GM18909 (cell line): ENCODE measurements at regions not wholly inside any gene's neighbourhood (a gene's known extent, or its start where the extent isn't known, plus 50 kb on each side); places are given as distances from the start of the nearest gene placed in this dataset.
"Not testable (repeated sequence)": the region's sequence is repeated elsewhere in the genome, so short reads cannot be mapped to it uniquely, and the experiment has no call there.

ENCODE experiments used
- ATAC-seq: cut with Tn5 transposase; IDR thresholded peaks from one replicate; pipeline ENCODE4 v1.9.1; 2021; ENCODE audit warnings: mild to moderate bottlenecking; ENCODE audit not compliant: unreplicated experiment, poor library complexity

DNA sequence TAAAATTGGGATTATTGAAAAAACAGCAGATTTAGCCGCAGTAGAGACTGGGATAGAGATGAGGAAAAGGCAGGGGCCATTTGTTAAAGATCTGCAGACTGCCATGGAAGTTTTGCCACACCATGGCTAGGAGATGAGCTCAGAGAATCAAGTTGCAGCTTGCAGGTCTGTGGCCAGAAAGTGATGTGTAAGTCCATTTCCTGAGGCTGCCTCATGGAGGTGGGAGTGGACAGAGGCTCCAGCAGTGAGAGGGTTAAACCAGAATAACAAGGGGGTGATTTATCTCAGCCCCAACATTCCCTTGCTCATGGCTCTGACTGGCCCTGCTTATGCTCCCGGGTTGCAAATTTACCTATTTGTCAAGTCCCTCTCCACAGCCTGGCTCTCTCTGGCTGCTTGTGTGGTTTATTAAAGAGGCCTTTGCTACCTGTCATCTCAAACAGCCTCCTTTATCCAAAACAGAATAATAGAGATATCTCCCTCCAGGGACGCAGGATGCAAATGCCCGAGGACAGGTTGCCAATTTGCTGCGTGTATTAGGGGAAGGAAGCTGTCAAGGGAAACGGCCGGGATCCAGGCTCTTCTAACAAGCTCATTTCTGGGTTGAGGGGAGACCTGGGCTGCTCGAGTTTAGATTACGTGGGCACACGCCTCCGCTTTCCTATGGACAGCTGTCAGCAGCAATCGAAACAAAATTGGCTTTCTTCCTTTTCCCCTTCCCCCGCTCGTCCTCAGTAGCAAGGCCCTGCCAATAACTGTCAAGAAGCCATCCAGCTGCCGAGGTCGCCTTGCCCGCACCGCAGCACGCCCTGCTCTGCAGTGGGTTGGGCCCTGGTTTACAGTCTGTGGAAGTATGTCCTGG, 72.8 kb upstream of the PITX1 start:
- ATAC-seq, result no peak

DNA sequence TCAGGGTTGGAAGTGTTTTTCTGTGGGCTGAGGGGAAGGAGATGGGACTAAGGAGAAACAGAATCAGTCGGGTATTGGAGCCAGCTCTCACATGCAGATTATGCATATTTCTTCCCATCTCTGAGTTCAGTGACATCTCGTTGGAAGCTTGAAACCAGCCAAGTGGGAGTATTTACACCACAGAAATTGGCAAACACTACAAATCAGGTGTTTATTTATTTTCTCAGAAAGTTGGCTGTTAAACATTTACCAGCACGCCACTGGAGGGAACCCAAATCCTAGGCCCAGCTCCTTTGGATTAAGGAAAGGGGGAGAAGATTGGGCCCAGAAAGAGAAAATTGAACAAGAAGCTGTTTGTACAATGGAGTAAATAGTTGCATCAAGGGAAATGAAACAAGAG, 72.1 kb upstream of the PITX1 start:
- no peak for ATAC-seq

DNA sequence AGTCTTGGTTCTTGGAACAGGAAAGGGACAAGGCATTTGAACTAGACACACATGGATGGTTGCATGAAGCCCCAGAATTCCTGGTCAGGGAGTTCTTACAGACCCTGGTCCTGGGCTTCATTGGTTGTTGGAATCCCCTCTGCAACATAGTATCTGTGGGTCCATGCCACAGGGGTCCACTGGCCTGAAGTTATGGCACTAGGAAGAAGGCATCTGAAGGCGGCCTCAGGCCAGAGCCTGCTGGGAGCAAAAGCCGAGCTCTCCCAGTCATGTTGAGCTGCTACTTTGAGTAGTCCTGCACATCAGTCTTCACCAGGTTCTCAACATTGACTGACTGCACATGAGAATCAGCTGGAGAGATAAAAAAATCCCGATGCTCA, 71.1 kb upstream of the PITX1 start:
- no peak for ATAC-seq

DNA sequence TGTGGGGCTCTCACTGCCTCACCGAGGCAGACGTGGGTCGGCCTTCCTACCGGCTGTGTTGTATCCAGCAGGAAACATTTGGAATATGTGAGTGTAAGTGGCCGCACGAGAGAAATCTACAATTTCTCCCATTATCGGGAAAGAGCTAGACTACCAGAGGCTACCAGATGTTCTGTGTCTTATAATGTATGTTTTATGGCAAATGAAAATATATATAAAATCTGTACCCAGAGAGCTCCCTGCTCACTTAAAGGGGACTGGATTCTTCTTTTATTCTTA, 69.5 kb upstream of the PITX1 start:
- ATAC-seq, result no peak

DNA sequence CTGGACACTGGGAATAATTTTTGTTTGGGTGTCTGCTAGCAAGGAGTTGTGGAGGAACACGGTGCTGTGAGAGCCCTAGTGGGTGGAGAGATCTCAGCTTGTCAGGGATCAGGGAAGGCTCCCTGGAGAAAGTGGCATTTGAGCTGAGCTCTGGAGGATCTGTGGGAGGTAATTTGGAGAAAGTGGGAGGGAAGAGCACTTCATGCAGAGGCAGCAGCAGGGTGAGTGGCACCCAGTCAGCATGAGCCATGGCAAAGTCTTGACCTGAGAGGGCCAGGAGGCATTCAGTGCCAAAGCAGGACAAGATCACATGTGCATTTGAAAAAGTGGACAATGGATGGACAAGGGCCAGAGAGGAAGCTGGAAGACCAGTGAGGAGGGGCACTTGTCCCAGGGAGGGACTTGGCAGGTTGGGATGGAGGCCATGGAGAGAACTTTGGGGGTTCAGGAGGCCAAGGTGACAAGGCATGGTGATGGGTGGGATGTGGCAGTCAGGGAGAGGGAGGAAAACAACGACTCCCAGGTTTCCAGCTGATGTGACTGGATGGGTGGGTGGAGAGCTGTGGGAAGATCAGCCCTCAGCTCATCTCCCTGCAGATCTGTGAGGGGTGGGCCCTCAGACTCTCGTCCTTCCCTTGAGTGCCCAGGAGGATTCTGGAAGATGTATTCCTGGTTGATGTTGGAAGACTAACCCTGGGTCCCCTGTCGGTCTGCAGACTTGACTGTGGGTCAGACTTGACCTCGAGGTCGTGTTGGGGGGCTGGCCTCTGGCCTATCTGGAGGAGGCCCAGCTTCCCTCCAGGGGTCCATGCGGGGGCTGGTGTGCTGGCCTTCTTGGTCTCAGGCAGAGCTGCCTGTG, 68.9 kb upstream of the PITX1 start:
- ATAC-seq, result no peak

DNA sequence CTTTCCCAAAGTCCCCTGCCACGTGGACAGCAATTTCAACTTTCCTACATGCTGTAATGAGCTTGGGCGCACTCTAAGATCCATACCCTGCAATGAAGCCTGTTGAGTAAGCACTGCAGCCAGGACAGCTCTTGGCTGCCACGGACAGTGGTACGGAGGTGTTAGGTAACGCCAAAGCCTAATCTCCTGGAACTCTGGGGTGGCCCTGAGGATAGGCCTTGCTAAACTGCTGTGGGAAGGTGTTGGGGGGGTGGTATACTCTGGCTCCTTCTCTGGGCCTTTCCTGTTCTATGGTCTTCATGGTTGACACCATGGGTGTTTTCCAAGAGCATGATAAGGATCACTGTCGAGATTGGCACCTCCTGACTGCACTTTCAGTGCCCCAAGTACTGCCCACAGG, 66.4 kb upstream of the PITX1 start:
- ATAC-seq, result no peak

DNA sequence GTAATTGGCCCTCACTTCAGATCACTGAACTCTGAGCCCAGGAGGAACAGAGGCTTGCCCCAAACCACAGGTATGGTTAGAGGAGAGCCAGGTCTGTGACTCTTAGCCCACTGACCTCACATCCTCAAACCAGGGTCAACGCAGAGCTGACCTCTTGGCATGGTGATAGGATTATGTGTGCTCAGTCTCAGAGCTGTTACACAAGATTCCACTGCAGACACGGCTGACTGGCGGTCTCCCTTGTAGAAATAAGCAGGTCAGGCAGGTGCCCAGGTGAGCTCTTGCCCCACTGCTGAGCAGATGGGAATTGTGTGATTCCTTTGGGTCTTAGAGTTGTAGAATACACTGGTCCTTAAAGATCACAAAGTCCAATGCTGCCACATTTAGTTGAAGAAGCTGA, 66.0 kb upstream of the PITX1 start:
- ATAC-seq, result no peak

DNA sequence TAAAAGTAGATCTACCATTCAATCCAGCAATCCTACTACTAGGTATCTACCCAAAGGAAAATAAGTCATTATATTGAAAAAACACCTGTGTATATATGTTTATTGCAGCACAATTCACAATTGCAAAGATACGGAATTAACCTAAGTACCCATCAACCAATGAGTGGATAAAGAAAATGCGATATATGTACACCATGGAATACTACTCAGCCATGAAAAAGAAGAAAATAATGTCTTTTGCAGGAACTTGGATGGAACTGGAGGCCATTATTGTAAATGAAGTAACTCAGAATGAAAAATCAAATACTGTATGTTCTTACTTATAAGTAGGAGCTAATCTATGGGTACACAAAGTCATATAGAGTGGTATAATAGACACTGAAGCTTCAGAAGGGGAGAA, 63.4 kb upstream of the PITX1 start:
- ATAC-seq, result no peak

DNA sequence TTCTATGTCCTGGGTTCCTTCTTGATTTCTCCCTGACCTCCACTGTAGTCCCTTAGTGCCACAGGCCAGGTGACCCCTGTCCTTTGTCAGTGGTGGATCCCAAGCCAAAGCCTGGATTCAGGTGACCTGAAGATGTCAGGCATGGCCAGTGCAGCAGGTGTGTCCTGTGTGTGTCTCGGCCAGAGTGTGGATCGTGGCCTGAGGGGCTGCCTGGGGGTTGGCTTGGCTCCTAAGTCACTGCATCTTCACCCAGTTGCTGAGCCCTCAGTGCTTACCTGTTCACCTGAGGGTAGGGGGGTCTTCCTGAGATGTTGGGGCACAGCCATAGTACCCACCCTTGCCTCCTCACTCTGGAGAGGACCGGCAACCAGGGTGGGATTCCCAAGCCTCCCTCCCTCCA, 61.8 kb upstream of the PITX1 start:
- ATAC-seq, result no peak

DNA sequence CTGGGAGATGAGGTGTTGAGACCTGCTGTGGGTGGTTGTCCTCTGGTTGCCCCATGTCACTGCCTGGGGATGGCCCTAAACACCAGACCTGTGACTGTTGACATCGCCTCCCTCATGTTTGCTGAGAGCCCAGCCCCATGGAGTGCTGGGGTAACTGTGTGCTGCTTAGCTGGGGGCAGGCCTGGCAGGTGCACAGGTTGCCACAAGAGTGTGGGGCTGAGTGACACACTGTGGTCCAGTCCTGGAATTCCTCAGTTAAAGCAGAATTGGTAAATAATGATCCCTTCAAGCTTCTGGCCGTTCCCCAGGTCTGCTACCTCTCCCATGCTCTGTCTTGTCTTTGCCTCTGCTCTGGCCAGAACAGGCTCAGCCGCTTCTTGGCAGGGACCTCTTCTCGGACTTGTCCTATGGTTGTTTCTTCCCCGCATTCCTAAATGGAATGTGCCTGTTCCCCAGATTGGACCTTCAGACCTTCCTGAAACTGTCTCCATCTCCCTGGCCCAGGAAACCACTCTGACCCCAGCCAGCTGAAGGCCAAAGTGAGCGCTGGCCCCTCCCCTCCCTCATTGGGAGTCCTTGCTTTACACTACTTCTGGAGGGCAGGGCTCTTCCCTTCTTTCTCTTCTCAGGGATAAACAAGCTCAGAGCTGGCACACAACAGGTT, 61.2 kb upstream of the PITX1 start:
- ATAC-seq, result no peak

DNA sequence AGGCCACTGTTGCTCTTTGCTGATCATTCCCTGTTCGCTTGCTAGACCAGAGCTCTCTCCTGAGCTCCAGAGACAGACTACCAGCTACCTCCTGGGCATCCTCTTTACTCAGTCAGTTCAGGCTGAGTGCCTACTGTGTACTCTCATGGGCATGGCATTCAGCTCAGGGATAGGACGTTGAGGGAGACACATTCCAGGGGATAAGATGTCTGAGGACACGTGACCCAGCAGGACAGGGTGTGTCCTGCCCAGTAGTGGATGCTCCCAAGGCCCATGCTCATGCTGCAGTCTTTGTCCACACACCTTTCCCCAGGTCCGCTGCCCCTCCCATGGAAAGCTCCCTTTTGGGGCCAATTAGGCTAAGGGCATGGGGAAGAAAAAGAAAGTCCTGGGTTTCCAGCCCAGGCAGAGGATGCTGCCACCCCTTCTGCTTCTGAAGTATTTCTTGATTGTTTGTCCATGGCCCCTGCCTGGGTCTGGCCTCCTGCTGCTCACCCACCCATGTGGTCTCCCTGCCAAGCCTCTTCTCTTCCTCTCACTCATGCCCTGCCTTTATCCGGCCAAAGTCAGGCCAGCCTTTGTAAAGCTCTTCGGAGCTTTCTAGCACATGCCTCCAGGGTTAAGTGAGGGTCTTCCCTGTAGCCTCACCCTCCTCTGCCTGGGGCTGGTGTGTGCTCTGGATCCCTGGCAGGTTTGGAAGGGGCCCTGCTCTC, 60.5 kb upstream of the PITX1 start:
- no peak for ATAC-seq

DNA sequence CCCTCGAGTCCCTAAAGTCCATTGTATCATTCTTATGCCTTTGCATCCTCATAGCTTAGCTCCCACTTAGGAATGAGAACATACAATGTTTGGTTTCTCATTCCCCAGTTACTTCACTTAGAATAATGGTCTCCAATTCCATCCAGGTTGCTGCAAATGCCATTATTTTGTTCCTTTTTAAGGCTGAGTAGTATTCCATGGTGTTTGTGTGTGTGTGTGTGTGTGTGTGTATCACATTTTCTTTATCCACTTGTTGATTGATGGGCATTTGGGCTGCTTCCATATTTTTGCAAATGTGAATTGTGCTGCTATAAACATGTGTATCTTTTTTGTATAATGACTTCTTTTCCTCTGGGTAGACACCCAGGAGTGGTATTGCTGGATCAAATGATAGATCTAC, 59.5 kb upstream of the PITX1 start:
- not testable (repeated sequence) for ATAC-seq

DNA sequence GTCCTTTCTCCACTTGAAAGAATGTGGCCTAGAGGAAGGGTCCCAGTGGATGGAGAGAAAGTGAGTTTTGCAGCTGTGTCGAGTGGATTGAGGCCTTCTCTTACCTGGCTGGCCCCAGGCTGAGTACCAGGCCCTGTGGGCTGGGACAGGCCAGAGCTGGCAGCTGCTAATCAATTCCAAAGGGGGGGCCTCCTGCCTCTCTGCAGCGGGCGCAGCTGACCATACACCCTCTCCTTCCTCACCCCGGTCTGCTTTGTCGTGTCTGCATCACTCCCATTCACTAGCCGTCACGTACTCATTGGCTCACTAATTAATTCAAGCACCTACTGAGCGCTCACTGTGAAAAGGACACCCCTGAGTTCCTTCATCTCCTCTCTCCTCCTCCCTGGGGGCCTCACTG, 58.4 kb upstream of the PITX1 start:
- no peak for ATAC-seq

DNA sequence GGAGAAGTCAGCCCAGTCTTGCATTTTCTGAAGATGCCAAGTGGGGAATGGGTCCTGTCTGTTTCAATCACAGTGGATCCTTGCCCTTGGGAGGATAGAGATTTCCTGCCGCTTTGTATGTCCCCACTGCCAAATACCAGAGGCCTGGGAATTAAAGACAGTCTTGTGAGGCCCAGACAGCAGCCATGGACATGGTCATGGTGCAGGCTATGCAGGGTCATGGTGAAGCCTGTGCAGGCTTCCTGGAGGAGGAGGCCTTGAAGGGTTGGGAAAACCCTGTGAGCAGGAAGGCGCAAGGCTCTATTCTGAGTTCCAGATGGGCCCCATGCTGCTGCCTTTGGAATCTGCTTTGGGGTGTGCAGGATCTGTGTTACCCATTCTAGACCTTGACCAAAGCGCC, 57.3 kb upstream of the PITX1 start:
- ATAC-seq, result no peak

DNA sequence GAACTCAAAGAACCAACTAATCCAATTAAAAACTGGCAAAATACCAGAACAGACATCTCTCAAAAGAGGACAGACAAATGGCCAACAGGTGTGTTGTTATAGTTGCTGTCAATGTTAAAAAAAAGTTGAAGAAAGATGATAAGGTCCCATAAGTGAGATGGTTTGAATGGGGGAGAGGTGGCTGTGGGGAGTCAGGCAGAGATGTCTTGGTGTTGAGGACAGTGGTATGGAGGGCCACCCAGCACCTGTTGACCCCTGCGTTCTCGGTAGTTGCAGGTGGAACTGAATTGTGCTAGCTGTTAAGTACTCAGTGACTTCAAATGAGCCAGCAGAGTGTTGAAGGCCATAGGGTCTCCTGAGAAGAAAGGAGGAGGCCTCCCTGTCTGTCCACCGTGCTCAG, 55.9 kb upstream of the PITX1 start:
- no peak for ATAC-seq

DNA sequence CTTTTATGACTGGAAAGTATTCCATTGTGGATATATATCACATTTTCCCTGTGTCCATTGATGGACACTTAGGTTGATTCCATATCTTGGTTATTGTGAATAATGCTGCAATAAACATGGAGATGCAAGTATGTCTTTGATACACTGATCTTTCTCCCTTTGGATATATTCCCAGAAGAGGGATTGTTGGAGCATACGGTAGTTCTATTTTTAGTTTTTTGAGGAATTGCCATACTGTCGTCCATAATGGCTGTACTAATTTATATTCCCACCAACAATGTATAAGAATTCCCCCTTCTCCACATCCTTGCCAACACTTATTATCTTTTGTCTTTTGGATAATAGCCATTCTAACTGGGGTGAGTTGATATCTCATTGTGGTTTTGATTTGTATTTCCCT, 54.9 kb upstream of the PITX1 start:
- no peak for ATAC-seq

DNA sequence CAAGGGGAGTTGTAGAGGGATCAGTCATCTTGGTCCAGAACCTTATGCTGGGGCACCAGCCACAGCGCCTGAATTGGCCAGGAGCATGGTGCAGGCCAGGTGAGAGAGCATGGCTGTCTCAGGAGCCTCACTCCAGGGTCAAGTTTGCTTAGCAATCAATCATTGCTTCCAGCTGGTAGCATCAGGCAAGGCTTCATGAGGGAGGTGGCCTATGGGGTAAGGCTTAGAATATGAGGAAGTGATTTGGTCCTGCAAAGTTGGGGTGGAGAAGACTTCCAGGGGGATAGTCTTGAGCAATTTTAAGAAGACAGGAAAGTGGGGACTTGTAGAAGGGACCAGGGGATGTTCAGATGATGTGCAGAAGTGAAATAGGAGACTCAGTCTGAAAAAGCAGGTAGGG, 53.9 kb upstream of the PITX1 start:
- no peak for ATAC-seq

DNA sequence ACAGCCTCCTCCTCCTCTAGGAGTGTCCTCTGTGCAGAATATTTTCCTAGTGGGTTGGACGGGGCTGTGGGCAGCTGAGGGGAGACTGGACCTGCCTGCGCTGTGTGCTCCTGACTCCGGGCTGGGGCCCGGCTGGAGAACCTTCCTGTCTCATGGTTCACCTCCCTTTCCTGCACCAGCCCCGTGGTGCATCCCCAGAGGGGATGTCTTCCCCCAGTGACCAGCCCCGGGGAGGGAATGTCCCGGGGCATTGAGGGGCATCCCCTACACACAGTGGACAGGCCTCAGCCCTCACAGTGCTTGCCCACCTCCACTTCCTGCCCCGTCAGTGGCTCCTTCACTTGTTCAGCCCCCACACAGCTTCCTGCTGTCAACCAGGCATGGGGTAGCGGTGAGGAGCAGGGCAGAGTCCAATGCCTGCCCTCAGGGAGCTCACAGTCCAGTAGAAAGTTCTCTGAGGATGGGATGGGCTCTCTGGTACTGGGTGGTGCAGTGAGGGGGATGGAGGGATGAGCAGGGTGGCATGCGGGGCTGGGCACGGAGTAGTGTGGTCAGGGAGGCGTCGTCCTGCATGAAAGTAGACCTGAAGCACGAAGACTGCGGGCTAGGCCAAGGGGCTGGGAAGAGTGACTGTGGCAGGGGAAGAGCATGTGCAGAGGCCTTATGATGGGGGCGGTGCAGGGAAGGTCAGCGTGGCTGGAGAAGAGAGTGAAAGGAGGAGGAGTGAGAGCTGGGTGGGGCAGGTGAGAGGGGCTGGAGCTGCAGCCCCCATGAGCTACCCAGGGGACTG, 52.1 kb upstream of the PITX1 start:
- ATAC-seq, result no peak

DNA sequence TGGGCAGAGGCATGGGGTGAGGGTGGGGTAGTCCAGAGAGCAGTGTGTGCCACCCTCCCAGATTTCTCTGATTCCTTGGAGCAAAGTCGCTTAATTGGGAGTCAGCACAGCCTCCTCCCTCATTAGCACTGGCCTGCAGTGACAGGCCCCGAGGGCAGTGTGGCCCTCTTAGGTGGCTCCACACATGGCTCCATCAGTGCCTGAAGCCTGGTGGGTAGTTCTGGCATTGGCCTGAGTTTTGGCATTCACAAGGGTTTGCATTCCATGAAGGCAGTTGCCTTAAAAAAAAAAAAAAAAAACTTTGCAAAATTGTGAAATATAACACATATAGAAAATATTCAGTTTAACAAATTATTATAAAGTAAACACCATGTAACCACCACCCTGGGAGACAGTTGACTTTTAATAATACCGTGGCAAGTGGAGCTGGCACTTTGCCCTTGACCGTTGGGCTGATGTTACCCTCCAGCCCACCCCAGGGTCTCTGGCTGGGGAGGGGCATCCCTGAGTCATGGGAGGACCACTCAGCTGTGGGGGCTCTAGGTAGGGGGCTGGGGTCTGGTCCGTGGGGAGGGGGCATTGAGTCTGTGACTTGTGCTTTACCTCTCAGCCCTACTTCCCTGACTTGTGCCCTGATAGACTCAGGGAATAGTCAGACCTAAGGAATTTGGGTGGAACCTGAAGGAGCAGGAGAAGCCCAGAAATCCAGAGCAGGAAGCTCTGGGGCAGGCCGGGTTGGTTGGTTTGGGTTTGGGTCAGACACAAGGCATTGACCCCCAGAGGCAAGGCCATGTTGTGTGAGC, 51.3 kb upstream of the PITX1 start:
- no peak for ATAC-seq
